HG03095 (cell line): ENCODE measurements at regions not wholly inside any gene's neighbourhood (a gene's known extent, or its start where the extent isn't known, plus 50 kb on each side); places are given as distances from the start of the nearest gene placed in this dataset.
"Not testable (repeated sequence)": the region's sequence is repeated elsewhere in the genome, so short reads cannot be mapped to it uniquely, and the experiment has no call there.

Source experiments
- ATAC-seq: cut with Tn5 transposase; IDR thresholded peaks from one replicate; pipeline ENCODE4 v1.9.1; 2021; ENCODE audit warnings: moderate library complexity; ENCODE audit not compliant: unreplicated experiment

- no peak for ATAC-seq
Measured at GRCh38 chr2:88913280-88913679, 221.8 kb downstream of the RPIA start.

GRCh38 chr2:88919087-88919738 is 227.7 kb downstream of the RPIA start:
- no peak for ATAC-seq

- ATAC-seq: not testable (repeated sequence)
Measured at GRCh38 chr2:88920399-88920798, 228.9 kb downstream of the RPIA start.

DNA sequence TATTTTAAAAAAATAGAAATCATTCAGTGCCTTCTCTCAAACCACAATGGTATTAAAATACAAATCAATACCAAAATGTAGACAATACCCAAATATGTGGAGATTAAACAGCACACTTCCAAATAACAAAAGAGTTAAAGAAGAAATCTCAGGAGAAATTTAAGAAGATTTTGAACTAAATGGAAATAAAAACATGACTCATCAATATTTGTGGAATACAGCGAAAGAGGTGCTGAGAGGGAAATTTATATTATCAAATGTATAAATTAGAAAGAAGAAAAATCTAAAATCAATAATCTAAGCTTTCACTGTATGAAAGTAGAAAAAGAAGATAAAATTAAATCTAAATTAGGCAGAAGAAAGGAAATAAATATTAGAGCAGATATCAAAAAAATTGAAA is 233.1 kb downstream of the RPIA start:
- ATAC-seq: no peak

DNA sequence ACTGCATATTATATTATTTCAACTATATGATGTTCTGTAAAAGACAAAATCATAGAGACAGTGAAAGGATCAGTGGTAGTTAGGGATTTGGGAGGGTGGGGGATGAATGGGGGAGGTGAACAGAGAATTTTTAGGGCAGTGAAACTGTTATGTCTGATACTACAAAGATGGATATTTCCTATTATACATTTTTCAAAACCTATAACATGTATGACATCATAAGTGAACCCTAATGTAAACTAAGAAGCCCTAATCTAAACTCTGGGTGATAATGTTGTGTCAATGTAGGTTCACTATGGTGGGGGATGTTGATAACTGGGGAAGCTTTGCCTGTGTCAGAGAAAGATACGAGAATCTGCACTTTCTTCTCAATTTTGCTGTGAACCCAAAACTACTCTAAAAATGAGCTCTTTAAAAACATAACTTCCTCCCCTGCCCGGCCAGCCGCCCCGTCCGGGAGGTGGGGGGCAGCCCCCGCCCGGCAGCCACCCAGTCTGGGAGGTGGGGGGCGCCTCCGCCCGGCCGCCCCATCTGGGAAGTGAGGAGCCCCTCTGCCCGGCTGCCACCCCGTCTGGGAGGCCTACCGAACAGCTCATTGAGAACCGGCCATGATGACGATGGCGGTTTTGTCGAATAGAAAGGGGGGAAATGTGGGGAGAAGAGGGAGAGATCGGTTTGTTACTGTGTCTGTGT is 234.4 kb downstream of the RPIA start:
- ATAC-seq: no peak

DNA sequence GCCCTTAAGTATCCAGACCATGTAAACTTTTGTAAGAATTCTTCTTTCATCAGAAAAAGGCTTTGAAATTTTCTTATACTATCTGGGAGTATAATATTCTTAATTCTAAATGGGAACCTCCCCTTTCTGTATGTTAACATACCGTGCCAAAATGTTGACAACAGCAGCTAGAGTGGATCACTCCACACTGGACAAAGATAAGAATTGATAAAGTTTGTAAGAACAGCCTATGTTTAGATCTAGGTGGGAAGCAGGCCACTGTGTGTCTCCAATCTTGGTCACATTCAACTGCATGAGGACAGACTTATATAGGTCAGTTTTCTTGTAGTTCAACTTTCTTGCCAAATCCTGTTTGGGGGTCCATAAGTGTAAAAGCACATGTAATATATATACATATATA is 235.7 kb downstream of the RPIA start:
- ATAC-seq: no peak

- no peak for ATAC-seq
Measured at GRCh38 chr2:88930659-88931058, 239.2 kb downstream of the RPIA start.

DNA sequence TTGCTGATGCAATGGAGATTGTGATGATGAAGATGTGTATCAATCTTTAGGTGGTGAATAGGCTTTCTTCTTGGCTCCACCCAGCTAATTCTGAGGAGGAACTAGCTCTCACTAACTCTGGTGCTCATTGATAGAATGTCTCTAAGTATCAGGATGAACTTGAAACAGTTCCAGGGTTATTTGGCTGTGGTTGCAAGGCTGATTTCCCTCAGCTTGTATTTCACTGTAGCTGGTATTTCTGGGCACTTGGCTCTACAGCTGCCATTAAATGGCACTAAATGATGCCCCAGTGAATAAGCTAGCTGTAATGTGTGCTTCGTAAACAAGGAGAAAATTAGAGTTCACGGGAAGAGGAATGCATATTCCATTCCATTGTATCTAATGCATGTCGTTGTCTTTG is 241.2 kb downstream of the RPIA start:
- no peak for ATAC-seq

- ATAC-seq: no peak
Measured at GRCh38 chr2:88933091-88933490, 241.6 kb downstream of the RPIA start.

GRCh38 chr2:88933980-88934379 is 242.5 kb downstream of the RPIA start:
- ATAC-seq: no peak

- ATAC-seq: not testable (repeated sequence)
Measured at GRCh38 chr2:88941178-88941577, 249.7 kb downstream of the RPIA start.

DNA sequence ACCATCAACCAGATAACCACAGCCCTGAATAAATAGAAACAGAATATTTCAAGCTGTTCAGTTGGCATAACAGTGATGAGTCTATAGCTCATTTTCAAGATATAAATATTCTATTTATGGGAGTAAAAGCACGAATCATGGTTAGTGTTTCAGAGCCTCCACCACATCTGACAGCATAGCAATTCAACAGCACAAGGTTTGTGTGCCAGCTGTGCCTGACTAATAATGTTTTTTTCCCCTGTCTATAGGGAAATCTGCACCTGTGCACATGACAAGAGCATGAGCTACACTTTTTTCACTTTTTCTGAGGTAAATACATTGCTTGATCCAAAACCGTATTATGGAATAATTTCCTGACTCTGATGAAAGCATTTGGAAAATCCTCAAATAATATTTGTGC is 251.3 kb downstream of the RPIA start:
- ATAC-seq: no peak

DNA sequence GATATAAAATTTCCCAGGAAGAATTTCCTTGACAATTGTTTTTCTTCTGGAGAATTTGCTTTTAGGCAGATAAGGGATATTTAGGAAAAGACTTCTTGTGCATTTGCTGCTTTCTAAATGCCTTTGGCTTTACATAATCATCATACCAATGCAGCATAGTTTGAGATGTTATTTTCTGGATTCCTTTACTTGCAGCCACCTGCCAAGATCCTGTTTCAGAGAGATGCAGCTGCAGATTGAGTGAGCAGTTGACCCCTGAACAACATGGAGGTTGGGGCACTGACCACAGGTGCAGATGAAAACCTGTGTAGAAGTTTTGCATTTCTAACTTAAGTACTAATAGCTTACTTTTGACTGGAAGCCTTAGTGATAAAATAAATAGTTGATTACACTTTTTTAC is 257.9 kb downstream of the RPIA start:
- no peak for ATAC-seq

GRCh38 chr2:88950010-88950409 is 258.5 kb downstream of the RPIA start:
- no peak for ATAC-seq

- ATAC-seq: no peak
Measured at GRCh38 chr2:88955607-88956006, 264.1 kb downstream of the RPIA start.

DNA sequence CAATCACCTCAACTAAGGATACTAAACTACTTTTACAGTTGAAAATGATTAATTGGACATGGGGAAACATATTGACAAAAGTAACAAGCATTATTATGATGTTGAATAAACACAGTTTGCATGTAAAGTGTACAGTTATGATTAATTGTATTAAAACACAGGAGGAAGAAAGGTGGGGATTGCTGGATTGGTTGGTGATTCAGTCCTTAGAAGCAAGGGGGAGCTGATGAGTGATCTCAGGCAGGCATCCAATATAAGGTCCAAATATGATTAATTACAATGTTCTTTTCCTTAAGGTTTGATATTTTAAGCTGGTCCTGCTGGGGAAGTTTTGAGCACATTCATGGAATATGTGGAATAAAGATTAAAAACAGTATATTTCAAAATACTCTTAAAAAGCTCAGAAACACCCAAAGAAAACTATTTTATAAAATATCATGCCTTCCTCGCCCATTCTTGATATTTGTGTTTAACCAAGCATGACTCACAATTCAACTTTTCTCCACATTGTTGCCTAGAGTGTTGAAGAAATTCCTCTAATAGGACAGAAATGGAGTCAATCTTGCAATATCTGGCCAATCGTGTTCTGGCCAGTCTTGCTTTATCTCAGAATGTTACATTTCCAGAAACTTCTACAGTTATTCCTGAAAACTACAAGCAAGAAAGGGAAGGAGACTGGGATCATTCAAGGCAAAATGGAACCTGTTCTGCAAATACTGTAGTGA is 268.2 kb downstream of the RPIA start:
- ATAC-seq: no peak

DNA sequence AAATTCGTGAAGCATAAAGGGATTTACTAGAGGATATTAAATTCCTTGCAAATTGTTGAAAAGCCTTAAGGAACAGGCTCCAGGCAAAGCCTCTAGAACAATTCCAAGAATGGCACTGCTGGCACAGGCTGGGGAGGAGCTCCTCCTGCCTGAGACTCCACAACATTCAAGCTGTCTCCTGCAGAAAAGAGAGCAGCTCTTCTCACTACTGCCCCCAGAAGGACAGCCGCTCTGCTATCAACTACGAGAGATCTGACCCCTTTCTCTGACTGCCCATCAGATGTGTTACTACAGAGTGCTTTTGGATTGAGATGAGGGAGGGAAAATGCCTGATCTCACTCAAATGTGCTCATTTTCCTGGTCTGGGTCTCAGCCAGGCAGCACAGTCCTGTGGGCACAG is 269.9 kb downstream of the RPIA start:
- ATAC-seq: not testable (repeated sequence)

DNA sequence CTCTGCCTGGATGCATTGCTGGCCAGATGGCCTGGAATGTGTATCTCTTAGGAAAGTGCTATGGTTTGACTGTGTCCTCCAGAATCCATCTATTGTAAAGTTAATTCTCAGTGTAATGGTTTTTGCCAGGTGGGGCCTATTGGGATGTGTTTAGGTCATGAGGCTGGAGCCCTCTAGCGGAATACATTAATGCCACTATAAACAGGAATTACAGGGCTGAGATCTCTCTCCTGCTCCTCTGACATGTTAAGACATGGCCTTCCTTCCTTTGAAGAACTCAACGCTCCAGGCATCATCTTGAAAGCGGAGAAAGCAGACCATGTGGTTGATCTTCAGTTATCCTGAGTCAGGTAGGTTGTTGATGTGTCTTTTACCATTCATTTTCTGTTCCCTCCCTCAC is 276.4 kb downstream of the RPIA start:
- ATAC-seq: no peak

- not testable (repeated sequence) for ATAC-seq
Measured at GRCh38 chr2:88978011-88978410, 286.5 kb downstream of the RPIA start.

- ATAC-seq: not testable (repeated sequence)
Measured at GRCh38 chr2:88978446-88978845, 287.0 kb downstream of the RPIA start.

DNA sequence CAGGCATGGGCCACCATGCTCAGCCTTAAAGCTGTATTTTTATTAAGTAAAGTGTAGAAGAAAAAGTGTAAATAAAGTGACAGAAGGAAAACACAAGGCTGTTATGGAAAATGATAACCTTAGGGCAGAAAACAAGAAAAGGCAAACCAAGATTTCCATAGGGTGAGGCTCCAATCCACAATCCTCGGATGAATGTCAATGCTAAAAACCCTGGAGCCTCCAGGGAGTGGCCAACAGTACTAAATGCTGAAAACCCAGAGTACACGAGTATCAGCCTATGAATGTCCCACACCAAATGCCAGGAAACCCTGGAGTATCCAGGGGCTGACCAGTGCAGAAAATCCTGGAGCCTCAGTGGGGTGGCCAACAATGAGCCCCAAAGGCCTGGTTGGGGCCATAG is 292.6 kb downstream of the RPIA start:
- not testable (repeated sequence) for ATAC-seq

GRCh38 chr2:88986721-88987330 is 295.4 kb downstream of the RPIA start:
- not testable (repeated sequence) for ATAC-seq
